IPS DF 6.9 (cell line): ENCODE measurements at regions not wholly inside any gene's neighbourhood (a gene's known extent, or its start where the extent isn't known, plus 50 kb on each side); places are given as distances from the start of the nearest gene placed in this dataset.
"Not testable (repeated sequence)": the region's sequence is repeated elsewhere in the genome, so short reads cannot be mapped to it uniquely, and the experiment has no call there.

Experiments
- DNase-seq: peaks from one replicate; pipeline ENCODE4 v3.0.0-alpha.2; 2013; ENCODE audit warnings: low read depth, low spot score
- H3K27ac ChIP-seq: one replicate; pipeline ENCODE4 v1.5.1; 2013; ENCODE audit warnings: low read length, control low read depth
- H3K27me3 ChIP-seq: 2 replicates; pipeline ENCODE4 v1.6.1; 2013; ENCODE audit warnings: mild to moderate bottlenecking, low read length; ENCODE audit not compliant: control insufficient read depth, insufficient read depth
- H3K36me3 ChIP-seq: 2 replicates; pipeline ENCODE4 v1.6.1; 2013; ENCODE audit warnings: low read length; ENCODE audit not compliant: control insufficient read depth, insufficient read depth
- H3K4me1 ChIP-seq: 2 replicates; pipeline ENCODE4 v1.6.1; 2013; ENCODE audit warnings: low read length; ENCODE audit not compliant: control insufficient read depth, insufficient read depth
- H3K4me3 ChIP-seq: 2 replicates; pipeline ENCODE4 v1.5.1; 2013; ENCODE audit warnings: mild to moderate bottlenecking, low read length
- H3K9me3 ChIP-seq: 2 replicates; pipeline ENCODE4 v1.6.1; 2013; ENCODE audit warnings: low read length, inconsistent platforms; ENCODE audit not compliant: control insufficient read depth, insufficient read depth
- WGBS: extraction: QIAGEN DNeasy Blood & Tissue Kit; methylation state at CpG from one replicate; pipeline ENCODE4 v1.1.7; 2013; ENCODE audit warnings: mixed read lengths, missing lambda C conversion rate; ENCODE audit not compliant: insufficient read length, insufficient coverage; 5-methylcytosine and 5-hydroxymethylcytosine counted together

DNA sequence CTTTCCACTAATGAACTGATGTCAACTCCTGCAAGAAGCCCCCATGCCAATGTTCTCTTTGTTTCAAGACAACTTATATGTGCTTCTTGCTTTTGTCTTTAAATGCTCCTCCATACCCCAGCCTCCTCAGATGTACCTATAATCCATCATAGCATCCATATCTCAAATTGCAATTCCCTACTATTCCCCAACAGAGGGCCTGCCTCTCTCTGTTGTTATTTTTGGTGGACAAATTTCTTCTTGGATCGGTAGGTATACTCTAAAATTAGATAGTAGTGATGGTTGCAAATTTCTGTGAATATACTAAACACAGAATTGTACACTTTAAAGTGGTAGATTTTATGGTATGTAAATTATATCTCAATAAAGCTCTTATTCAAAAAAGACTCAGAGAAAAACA, 820.1 kb downstream of the METTL4 start:
- no peak for DNase-seq
- no peaks in the 10 kb centered on the region for H3K36me3 ChIP-seq
- H3K4me3 ChIP-seq: no peak overlapping the region
- H3K27me3 ChIP-seq: no peaks in the 10 kb centered on the region
- H3K4me1 ChIP-seq: no peaks in the 10 kb centered on the region
- WGBS: no CpG with 5 or more reads among the region's 1 CpG
- H3K27ac ChIP-seq: no peak overlapping the region
- H3K9me3 ChIP-seq: no peaks in the 10 kb centered on the region

DNA sequence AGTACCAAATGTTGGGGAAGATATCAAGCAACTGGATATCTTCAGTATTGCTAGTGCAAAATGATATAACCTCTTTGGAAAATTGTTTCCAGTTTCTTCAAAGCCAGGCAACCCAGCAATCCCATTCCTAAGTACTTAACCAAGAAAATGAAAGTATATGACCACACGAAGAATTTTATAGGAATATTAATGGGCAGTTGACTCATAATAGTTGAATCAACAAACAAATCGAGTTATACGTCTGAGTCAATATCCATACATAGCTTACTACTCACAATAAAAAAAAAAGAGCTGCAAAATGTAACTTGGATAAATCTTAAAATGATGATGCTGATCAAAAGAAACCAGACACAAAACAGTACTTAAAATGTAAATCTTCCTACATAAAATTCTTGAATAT, 810.4 kb downstream of the METTL4 start:
- Histone ChIP-seq H3K27ac (no peak overlapping the region), H3K36me3 (no peaks in the 10 kb centered on the region), H3K27me3 (no peaks in the 10 kb centered on the region), H3K4me1 (no peaks in the 10 kb centered on the region), H3K9me3 (no peaks in the 10 kb centered on the region), H3K4me3 (no peak overlapping the region)
- no CpG with 5 or more reads among the region's 3 CpGs for WGBS
- no peak for DNase-seq

DNA sequence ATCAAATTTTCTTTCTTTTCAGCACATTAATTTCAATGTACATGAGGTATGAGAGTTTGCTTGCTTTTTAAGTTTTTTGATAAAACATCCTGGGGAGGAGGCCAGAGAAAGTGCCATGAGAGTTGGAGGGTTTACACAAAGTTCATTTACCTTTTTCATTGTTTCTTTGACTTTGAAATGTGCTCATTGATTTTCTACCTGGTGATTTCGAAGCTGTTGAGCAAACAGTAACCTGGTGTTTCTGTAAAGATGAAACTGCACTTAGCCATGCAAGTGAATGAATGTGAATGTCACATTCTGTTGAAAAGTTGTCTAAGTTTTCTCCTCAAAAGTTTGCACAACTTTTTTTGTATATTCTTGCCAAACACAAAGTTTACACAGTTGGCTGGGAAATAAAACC, 797.0 kb downstream of the METTL4 start:
- WGBS: no CpG with 5 or more reads among the region's 1 CpG

DNA sequence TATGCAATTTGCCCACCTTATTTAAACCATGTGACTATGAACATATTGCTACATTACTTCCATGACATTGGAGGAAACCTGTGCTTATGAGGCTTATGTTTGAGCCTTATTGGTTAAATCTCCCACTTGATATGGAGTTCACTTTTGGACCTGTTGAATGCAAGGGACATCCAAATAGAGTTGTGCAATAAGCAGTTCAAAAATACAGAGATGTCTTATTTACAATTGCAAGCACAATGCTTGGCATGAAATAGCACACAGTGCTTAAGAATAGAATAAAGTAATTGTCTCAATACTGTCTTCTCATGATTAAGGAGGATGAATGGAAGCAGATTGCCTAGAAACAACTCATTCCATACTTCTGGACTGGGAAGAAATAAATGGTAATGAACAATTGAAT, 793.5 kb downstream of the METTL4 start:
- DNase-seq: no peak
- no peaks in the 10 kb centered on the region for H3K27me3 ChIP-seq
- H3K9me3 ChIP-seq: no peaks in the 10 kb centered on the region
- H3K4me1 ChIP-seq: no peaks in the 10 kb centered on the region
- H3K27ac ChIP-seq: no peak overlapping the region
- H3K4me3 ChIP-seq: no peak overlapping the region
- no peaks in the 10 kb centered on the region for H3K36me3 ChIP-seq

More for the DNA sequence above, 797.0 kb downstream of the METTL4 start:
- no peak for DNase-seq
- Histone ChIP-seq H3K36me3 (no peaks in the 10 kb centered on the region), H3K27me3 (no peaks in the 10 kb centered on the region), H3K9me3 (no peaks in the 10 kb centered on the region), H3K27ac (no peak overlapping the region), H3K4me1 (no peaks in the 10 kb centered on the region), H3K4me3 (no peak overlapping the region)

DNA sequence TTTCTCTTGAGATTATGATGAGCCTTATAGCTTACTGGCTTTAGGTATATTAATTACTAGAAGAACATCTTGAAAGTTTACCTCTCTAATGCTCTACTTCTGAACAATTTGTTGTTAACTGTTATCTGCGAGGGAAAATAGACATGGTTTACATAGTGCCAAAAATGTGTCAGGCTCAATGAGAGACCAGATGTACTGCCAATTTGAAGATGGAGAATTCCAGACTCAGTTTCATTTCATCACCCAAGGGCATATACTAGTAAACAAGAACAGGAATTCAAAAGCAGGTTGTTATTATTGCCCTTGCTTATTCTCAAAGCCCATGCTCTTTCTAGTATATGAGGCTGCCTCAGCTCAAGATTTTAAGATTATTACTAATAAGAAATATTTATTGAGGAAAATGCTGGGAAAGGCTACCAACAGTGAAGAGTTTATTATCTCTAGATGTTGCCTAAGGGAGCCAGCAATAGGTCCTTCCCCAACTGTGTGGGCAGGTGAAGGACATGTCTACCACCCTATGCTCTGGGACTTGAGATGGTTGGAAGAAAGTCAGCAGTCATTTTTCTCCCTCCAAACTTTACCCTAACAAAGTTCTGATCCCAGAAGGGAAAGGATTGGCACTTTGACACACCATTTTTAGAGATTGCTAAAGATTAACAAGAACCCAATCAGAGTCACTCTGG, 792.7 kb downstream of the METTL4 start:
- Histone ChIP-seq H3K9me3 (no peaks in the 10 kb centered on the region), H3K27me3 (no peaks in the 10 kb centered on the region), H3K4me1 (no peaks in the 10 kb centered on the region), H3K27ac (no peak overlapping the region), H3K36me3 (no peaks in the 10 kb centered on the region), H3K4me3 (no peak overlapping the region)
- WGBS: no CpG with 5 or more reads among the region's 1 CpG
- DNase-seq: no peak

DNA sequence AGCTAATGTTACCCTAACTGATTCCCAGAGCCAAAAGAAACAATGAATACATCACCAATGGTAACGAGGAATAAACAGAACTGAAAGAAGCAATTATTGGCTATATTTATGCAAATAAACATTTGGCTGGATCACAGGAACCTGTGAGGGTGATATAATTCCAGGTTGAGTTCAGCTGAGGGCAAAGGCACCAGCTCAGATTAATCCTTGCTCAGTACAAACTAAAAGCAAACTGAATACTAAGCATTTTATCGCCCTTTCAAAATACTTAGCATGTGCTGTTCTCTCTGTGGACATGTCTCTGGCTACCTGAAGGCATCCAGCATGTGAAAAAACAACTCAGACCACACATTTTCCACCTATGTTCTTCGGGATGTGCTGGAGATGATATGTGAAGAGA, 791.7 kb downstream of the METTL4 start:
- Histone ChIP-seq H3K27ac (no peak overlapping the region), H3K27me3 (no peaks in the 10 kb centered on the region), H3K4me1 (no peaks in the 10 kb centered on the region), H3K36me3 (no peaks in the 10 kb centered on the region), H3K4me3 (no peak overlapping the region), H3K9me3 (no peaks in the 10 kb centered on the region)
- DNase-seq: no peak
- WGBS: no CpG with 5 or more reads among the region's 3 CpGs

DNA sequence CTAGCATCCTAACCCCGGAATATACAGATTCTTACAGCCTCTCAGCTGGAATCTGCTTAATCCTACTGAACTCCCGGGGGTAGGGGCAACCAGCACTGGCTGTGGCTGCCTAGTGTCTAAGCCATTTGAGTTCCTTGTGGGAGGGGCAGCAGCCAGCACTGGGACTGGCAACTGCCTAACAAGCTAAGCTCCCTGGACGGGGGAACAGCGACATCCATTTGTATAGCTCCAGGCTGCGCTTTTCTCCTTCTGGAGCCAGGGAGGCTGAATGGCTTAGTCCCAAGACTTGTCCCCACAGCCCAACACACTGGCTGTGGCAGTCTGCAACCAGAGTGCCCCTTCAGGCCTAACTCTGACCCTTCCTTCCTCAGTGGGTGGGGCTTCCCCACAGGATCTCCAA, 787.2 kb downstream of the METTL4 start:
- Histone ChIP-seq H3K27ac (no peak overlapping the region), H3K4me3 (no peak overlapping the region), H3K36me3 (no peaks in the 10 kb centered on the region), H3K4me1 (no peaks in the 10 kb centered on the region), H3K9me3 (no peaks in the 10 kb centered on the region), H3K27me3 (no peaks in the 10 kb centered on the region)
- WGBS: no CpG with 5 or more reads among the region's 5 CpGs
- DNase-seq: no peak

DNA sequence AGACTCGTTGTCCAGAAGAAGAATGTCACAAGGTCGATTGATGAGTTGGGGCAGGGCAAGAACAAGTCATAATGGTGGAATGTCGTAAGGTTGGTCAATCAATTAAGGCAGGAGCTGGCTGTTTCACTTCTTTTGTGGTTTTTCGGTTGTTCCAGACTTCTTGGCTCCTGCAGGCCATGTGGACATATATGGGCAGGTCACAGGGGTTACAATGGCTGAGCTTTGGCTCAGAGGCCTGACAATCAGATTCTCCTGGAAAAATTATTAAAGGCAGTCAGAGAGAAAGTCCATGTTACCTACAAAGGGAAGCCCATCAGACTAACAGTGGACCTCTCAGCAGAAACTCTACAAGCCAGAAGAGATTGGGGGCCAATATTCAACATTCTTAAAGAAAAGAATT, 785.3 kb downstream of the METTL4 start:
- DNase-seq, H3K36me3 ChIP-seq, H3K4me3 ChIP-seq, H3K27me3 ChIP-seq, H3K9me3 ChIP-seq, H3K4me1 ChIP-seq, H3K27ac ChIP-seq: not testable (repeated sequence)
- no CpG with 5 or more reads among the region's 4 CpGs for WGBS

DNA sequence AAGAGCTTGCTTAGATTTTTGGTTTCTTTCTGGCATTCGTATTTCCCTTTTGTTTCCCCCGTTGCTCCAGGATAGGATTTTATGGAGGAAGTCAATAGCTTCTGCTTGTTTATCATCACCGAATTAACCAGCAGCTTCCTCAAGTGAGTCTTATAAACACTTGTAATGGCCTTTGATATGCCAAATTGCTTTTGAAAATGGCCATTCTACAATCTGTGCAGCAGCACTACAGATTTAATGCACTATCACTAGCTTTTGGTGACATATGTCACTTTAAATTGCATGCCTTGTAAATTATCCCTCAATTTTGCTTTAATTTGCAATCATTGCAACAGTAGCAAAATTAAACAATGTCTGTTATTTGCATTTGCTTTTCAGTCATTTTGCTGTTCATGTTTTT, 774.7 kb downstream of the METTL4 start:
- no CpG with 5 or more reads among the region's 3 CpGs for WGBS

DNA sequence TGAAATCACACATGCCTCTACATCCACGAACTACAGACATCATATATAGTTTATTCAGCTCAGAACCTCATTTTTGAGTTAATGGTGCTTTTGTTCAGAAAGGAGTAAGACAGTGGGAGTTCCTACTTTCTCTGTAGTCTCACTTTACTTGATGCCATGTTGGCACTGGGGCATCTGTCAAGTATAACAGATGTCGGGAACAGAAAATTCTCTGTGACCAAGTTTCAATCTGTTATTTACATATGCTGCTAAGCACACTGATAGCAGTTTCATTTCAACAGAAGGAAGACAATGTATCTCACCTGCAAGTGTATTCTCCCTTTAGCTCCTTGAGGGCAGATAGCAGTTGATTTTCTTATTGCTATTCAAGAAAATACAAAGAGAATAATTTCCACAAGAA, 774.1 kb downstream of the METTL4 start:
- Histone ChIP-seq H3K27ac (no peak overlapping the region), H3K4me3 (no peak overlapping the region), H3K9me3 (no peaks in the 10 kb centered on the region), H3K4me1 (no peaks in the 10 kb centered on the region), H3K36me3 (no peaks in the 10 kb centered on the region), H3K27me3 (no peaks in the 10 kb centered on the region)
- WGBS: no CpG with 5 or more reads among the region's 2 CpGs
- DNase-seq: no peak

More for the DNA sequence above, 774.7 kb downstream of the METTL4 start:
- no peaks in the 10 kb centered on the region for H3K27me3 ChIP-seq
- H3K9me3 ChIP-seq: no peaks in the 10 kb centered on the region
- no peak for DNase-seq
- H3K27ac ChIP-seq: no peak overlapping the region
- H3K4me3 ChIP-seq: no peak overlapping the region
- no peaks in the 10 kb centered on the region for H3K36me3 ChIP-seq
- H3K4me1 ChIP-seq: no peaks in the 10 kb centered on the region

DNA sequence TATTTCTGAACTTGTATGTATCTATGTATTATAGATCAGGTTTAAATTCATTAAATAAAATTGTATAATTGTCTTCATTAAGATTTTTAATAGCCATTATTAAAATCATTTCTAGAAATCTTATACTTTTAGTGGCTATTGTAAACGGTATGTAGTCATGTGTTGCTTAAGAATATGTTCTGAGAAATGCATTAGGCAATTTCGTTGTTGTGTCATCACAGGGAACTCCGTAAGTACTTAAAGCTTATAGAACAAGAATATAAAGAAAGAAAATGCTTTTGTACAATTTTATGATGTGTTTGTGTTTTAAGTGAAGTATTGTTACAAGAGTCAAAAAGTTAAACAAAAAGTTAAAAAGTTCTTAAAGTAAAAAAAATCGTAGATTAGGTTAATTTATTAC, 765.8 kb downstream of the METTL4 start:
- WGBS: 67% methylated on average over 1 of the region's 4 CpGs
- no peaks in the 10 kb centered on the region for H3K4me1 ChIP-seq
- no peaks in the 10 kb centered on the region for H3K27me3 ChIP-seq
- no peak overlapping the region for H3K27ac ChIP-seq
- DNase-seq: no peak
- H3K4me3 ChIP-seq: no peak overlapping the region
- no peaks in the 10 kb centered on the region for H3K9me3 ChIP-seq
- no peaks in the 10 kb centered on the region for H3K36me3 ChIP-seq
